Chondrocyte (in vitro differentiated cells): ENCODE measurements at regions not wholly inside any gene's neighbourhood (a gene's known extent, or its start where the extent isn't known, plus 50 kb on each side); places are given as distances from the start of the nearest gene placed in this dataset.

ENCODE experiments used
- DNase-seq: peaks from one replicate; pipeline ENCODE4 v3.0.0; 2021; ENCODE audit warnings: mixed read lengths, low spot score
- H3K27ac Mint-ChIP-seq: one replicate; pipeline ENCODE4 v1.8.0; 2021; ENCODE audit warnings: mild to moderate bottlenecking, moderate library complexity, mixed read lengths; ENCODE audit not compliant: unreplicated experiment
- H3K27me3 Mint-ChIP-seq: 2 replicates; pipeline ENCODE4 v1.8.0; 2021; ENCODE audit warnings: low read depth, mixed read lengths
- H3K36me3 Mint-ChIP-seq: 2 replicates; pipeline ENCODE4 v1.8.0; 2021; ENCODE audit warnings: low read depth, mixed read lengths
- H3K4me1 Mint-ChIP-seq: 2 replicates; pipeline ENCODE4 v1.8.0; 2021; ENCODE audit warnings: low read depth, mild to moderate bottlenecking, mixed read lengths
- H3K4me3 Mint-ChIP-seq: one replicate; pipeline ENCODE4 v1.8.0; 2021; ENCODE audit warnings: mild to moderate bottlenecking, moderate library complexity, mixed read lengths; ENCODE audit not compliant: unreplicated experiment
- H3K9me3 Mint-ChIP-seq: 2 replicates; pipeline ENCODE4 v1.8.0; 2021; ENCODE audit warnings: low read depth, mixed read lengths
- TF ChIP-seq, protein P1 (sequence below): fragments of 200-600 bp; sonication (generic); IDR thresholded peaks from 2 replicates; pipeline ENCODE4 v1.5.0; 2021; ENCODE audit warnings: antibody characterized with exemption, mild to moderate bottlenecking, moderate library complexity

GRCh38 chr1:90198616-90199332 is 203.9 kb downstream of the ZNF326 start:
- TF ChIP-seq, protein P1, sequence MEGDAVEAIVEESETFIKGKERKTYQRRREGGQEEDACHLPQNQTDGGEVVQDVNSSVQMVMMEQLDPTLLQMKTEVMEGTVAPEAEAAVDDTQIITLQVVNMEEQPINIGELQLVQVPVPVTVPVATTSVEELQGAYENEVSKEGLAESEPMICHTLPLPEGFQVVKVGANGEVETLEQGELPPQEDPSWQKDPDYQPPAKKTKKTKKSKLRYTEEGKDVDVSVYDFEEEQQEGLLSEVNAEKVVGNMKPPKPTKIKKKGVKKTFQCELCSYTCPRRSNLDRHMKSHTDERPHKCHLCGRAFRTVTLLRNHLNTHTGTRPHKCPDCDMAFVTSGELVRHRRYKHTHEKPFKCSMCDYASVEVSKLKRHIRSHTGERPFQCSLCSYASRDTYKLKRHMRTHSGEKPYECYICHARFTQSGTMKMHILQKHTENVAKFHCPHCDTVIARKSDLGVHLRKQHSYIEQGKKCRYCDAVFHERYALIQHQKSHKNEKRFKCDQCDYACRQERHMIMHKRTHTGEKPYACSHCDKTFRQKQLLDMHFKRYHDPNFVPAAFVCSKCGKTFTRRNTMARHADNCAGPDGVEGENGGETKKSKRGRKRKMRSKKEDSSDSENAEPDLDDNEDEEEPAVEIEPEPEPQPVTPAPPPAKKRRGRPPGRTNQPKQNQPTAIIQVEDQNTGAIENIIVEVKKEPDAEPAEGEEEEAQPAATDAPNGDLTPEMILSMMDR: no peak
- no peaks in the 10 kb centered on the region for H3K36me3 Mint-ChIP-seq
- no peak overlapping the region for H3K27ac Mint-ChIP-seq
- peaks cover 10% of the 10 kb centered on the region for H3K27me3 Mint-ChIP-seq
- no peaks in the 10 kb centered on the region for H3K9me3 Mint-ChIP-seq
- H3K4me3 Mint-ChIP-seq: no peak overlapping the region
- DNase-seq: no peak
- no peaks in the 10 kb centered on the region for H3K4me1 Mint-ChIP-seq

- no peak overlapping the region for H3K27ac Mint-ChIP-seq
- no peaks in the 10 kb centered on the region for H3K36me3 Mint-ChIP-seq
- H3K4me3 Mint-ChIP-seq: no peak overlapping the region
- no peak for DNase-seq
- H3K27me3 Mint-ChIP-seq: peaks cover 7% of the 10 kb centered on the region
- no peaks in the 10 kb centered on the region for H3K9me3 Mint-ChIP-seq
- TF ChIP-seq, protein P1: no peak
- H3K4me1 Mint-ChIP-seq: no peaks in the 10 kb centered on the region
These were observed 198.2 kb downstream of the ZNF326 start for GRCh38 chr1:90193116-90193515.

GRCh38 chr1:90192408-90192807 is 197.5 kb downstream of the ZNF326 start:
- Mint-ChIP-seq H3K27me3 (peaks cover 7% of the 10 kb centered on the region), H3K9me3 (no peaks in the 10 kb centered on the region), H3K4me1 (no peaks in the 10 kb centered on the region), H3K36me3 (no peaks in the 10 kb centered on the region), H3K4me3 (no peak overlapping the region), H3K27ac (no peak overlapping the region)
- DNase-seq: no peak
- TF ChIP-seq, protein P1: no peak

DNA sequence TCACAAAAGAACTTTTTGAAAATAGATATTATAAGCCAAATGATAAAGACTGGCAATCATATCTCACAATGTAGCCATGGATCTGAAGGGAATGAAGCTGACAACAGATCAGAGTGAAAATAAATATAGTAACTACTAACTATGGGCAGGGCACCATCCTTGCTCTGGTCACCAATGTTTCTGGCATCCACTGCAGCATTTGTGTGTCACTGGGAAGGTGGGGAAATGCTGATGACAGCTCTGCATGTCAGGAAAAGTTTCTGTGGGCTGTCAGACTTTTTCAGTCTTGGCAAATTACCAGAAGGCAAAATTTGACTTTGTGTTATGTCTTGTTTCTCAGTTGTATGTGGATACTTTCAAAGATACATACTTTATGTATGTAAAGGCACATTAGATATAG is 195.6 kb downstream of the ZNF326 start:
- no peak overlapping the region for H3K4me3 Mint-ChIP-seq
- H3K4me1 Mint-ChIP-seq: no peaks in the 10 kb centered on the region

DNA sequence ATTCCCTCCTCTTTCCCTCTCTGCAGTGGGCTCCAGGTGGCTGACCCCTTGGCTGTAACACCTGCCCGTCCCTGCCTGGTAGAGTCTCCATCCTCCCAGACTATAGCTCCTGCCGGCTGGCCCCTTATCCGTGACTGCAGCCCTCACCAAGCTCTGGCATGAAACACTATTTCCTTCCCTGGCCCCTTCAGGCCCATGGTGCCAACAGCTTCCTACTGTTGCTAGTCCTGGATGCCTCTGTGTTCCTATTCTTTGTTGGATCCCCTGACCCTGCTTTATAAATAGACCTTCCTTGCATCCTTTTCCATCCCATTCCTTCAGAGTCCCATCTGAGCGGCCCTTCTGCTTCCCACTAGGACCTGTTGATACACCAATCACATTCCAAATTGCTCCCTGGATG is 195.0 kb downstream of the ZNF326 start:
- no peak overlapping the region for H3K4me3 Mint-ChIP-seq
- H3K27me3 Mint-ChIP-seq: peaks cover 10% of the 10 kb centered on the region
- no peaks in the 10 kb centered on the region for H3K9me3 Mint-ChIP-seq
- TF ChIP-seq, protein P1: no peak
- H3K4me1 Mint-ChIP-seq: no peaks in the 10 kb centered on the region
- H3K27ac Mint-ChIP-seq: no peak overlapping the region
- H3K36me3 Mint-ChIP-seq: no peaks in the 10 kb centered on the region
- DNase-seq: no peak

More for the DNA sequence above, 195.6 kb downstream of the ZNF326 start:
- H3K9me3 Mint-ChIP-seq: no peaks in the 10 kb centered on the region
- no peaks in the 10 kb centered on the region for H3K36me3 Mint-ChIP-seq
- TF ChIP-seq, protein P1: no peak
- DNase-seq: no peak
- no peak overlapping the region for H3K27ac Mint-ChIP-seq
- peaks cover 9% of the 10 kb centered on the region for H3K27me3 Mint-ChIP-seq
